Left hindlimb (tissue), 1 donor: ENCODE measurements at regions not wholly inside any gene's neighbourhood (a gene's known extent, or its start where the extent isn't known, plus 50 kb on each side); places are given as distances from the start of the nearest gene placed in this dataset.
"Not testable (repeated sequence)": the region's sequence is repeated elsewhere in the genome, so short reads cannot be mapped to it uniquely, and the experiment has no call there.

Experiments
- DNase-seq: peaks from one replicate; pipeline ENCODE4 v3.0.0-alpha.2; 2018

DNA sequence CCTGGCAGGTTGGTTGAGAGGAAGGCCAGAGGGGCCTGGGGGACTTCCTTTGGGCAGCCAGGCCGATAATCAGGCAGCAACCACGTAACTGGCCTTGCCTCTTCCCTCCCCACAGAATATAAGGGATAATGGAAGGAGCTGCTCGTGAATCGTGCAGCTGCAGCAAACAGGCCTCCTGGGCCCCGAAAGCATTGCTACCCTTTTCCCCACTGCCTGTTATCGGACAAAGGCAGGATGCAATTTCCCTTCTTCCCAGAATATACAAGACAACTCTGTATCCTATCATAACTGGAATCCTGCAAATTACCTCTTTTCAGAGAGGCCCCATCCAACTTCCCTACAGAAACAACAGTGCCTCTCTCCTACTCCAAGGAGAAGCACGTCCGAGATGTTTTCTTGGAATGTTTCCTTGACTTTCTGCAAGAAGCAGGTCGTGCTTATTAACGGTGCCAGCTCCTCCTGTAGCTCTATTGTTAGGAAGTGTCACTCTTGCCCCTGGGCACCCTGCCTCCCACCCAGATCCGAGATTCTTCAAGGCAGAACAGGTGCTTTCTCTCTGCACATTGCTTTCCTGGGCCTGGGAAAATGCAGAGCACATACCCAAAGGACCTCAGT is 106.0 kb upstream of the TIAM1 start:
- DNase-seq = peak; percentile 46

- no peak for DNase-seq
Observed at GRCh38 chr21:31448496-31448895, 104.4 kb upstream of the TIAM1 start.

DNA sequence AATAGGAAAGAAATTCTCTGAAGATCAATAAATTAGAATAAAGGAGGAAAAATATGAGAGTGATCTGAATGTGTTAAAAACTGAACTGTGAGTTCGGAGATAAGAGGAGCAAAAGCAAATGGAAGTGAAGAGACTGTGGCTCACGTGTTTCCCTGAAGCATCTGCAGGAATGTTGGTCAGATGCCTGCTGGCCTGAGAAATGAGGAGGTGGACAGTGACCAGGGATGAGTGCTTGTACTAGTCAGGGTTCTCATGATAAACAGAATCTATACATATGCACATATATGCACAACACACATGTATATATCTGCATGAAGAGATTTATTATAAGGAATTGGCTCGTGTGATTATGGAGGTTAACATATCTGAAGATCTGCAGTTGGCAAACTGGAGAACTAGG is 103.4 kb upstream of the TIAM1 start:
- DNase-seq = peak; percentile 54

DNA sequence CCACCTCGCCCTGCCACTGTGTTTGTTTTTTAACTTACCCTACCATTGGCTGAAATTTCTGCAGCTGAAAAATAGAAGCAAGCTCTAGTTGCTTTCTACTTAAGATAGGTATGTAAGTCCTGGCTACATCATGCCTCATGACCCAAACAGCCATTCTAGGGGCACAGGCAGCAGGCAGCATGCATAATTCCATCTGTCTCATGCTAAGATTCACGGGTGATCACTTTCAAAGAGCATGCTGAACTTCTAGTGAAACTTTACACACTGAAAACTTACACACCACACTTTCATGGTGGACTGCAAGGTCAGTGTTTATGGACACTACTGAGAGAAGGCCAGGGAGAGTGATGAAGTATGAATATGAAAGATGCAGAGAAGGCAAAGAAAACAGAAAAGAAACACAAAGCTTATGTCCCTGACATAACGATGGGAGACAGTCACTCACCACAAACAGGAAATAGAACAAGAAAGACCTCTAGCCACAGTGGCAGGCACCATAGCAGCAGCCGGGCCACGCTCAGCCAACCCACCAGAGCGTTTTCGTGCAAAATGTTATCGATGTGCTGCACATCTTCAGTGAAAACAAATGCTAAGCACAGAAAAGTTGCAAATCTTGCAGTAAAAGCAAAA is 102.3 kb upstream of the TIAM1 start:
- no peak for DNase-seq

DNA sequence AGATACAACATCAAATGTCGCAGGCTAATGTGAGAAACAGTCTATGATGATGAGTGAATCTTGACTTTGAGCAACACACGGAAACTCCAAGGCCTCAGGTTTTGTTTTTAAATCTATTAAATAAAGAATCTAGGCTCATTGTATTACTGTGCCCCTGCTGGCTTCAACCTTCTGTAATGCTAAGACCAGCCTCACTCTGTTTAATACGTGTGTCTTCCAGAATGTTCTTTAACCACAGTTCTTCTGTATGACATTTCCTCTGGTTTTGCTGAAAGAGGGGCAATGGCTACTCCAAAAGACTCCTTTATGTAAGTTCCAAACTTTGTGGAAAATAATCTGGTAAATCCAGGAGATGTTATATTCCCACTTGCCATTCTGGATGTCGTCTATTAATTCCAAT is 101.1 kb upstream of the TIAM1 start:
- DNase-seq = no peak

DNA sequence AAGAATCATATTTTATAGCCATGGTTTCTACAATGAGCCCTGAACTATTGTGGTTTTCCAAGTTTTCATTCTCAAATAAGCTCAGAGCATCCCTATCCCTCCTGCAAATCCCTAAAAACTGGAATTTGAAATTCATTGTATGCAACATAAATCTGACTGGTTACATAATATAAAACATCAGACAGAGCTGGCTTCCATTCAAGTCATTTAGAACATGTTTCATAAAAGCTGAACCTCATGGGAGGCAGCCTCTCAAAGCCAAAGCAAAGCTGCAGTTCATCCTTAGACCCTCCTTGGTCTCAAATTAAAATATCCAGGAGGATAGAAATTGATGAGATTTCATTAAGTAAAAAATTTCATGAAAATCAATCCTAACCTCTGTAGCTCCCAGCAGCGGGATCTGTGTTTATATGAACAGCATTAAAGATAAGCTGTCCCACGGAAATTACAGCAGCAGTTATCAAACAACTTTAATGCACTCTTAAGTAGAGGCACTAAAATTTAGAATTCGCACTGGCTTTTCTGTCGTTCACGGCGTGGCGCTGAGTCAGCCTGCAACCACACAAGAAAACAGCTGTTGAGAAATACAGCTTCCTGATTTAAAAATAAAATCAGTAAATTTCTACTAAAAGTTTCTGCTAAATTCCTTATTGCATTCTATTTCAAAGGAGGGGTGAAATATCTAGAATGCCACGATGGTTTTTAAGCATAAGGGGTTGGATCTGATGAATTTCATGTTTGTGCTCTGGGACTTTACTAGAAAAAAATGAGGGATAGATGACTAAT is 99.9 kb upstream of the TIAM1 start:
- no peak for DNase-seq

GRCh38 chr21:31442339-31442738 is 98.3 kb upstream of the TIAM1 start:
- no peak for DNase-seq

- peak; percentile 55 for DNase-seq
Observed at GRCh38 chr21:31429506-31429905, 85.4 kb upstream of the TIAM1 start.

GRCh38 chr21:31426235-31426797 is 82.3 kb upstream of the TIAM1 start:
- DNase-seq = no peak

- DNase-seq = no peak
Observed at GRCh38 chr21:31425138-31425537, 81.1 kb upstream of the TIAM1 start.

DNA sequence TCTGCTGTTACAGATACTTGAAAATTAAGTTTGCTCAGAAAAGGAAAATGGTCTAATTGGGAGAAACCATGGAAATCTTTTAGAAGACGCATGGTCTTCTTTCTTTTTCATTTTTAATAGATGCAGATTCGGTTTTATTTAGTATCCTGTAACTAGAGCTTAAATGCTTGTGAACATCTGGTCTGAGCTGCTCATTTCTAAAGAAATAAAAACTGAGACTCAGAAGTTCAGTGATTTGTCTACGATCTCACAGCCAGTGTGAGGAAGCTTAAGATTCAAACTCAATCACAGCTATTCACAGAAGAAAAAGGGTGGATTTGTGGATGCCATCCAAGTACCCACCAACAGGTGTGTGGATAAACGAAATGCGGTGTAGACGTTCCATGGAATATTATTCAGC is 80.0 kb upstream of the TIAM1 start:
- DNase-seq = no peak

DNA sequence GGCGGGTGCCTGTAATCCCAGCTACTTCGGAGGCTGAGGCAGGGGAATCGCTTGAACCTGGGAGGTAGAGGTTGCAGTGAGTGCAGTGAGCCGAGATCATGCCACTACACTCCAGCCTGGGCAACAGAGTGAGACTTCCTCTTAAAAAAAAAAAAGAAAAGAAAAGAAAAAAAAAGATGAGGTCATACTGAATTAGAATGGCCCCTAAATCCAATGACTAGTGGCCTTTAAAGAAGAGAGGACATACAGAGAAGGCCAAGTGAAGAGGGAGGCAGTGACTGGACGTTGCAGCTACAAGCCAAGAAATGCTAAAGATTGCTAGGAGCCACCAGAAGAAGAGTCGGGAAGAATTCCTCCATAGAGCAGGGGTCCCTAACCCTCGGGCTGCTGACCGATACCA is 76.9 kb upstream of the TIAM1 start:
- DNase-seq = no peak

GRCh38 chr21:31420354-31420753 is 76.3 kb upstream of the TIAM1 start:
- no peak for DNase-seq

DNA sequence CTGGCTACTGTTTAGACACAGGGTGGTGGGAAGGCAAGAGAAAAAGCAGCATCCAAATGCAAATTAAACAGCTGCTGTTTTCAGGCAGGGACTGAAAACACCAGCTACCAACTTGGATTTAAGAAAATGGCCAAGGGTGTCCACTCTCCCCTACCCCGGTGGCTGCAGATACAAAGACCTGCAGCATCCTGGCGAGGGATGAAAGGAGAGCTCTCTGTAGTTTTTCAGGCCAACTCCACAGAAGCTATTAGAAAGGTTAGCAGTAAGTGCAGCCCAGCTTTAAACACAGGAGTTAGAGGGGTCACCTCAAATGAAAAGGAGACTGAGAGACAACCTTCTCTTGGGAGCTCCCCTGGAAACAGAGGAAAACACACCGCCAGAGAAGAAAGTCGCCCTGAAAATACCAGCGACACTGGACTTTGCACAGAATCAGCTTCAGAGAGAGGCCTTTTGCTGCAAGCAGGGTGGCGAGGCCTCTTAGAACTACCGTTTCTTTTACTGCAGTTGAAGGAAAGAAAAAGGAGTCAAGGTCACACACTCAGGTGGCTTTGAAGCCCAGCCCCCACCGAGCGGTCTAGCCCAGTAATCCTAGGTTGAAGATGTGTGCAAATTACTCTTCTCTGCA is 74.4 kb upstream of the TIAM1 start:
- no peak for DNase-seq

GRCh38 chr21:31417214-31417613 is 73.2 kb upstream of the TIAM1 start:
- not testable (repeated sequence) for DNase-seq

DNA sequence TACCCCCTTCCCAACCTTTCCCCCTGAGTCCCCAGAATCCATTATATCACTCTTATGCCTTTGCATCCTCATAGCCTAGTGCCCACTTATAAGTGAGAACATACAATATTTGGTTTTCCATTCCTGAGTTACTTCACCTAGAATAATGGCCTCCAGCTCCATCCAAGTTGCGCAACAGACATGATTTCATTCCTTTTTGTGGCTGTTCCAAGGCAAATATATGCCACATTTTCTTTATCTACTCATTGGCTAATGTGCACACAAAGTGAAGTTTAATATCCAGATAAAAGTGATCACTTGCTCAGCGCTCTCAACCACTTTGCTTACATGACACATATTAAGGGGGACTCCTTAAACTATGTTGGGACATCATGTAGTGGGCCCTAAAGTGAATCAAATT is 72.4 kb upstream of the TIAM1 start:
- no peak for DNase-seq

DNA sequence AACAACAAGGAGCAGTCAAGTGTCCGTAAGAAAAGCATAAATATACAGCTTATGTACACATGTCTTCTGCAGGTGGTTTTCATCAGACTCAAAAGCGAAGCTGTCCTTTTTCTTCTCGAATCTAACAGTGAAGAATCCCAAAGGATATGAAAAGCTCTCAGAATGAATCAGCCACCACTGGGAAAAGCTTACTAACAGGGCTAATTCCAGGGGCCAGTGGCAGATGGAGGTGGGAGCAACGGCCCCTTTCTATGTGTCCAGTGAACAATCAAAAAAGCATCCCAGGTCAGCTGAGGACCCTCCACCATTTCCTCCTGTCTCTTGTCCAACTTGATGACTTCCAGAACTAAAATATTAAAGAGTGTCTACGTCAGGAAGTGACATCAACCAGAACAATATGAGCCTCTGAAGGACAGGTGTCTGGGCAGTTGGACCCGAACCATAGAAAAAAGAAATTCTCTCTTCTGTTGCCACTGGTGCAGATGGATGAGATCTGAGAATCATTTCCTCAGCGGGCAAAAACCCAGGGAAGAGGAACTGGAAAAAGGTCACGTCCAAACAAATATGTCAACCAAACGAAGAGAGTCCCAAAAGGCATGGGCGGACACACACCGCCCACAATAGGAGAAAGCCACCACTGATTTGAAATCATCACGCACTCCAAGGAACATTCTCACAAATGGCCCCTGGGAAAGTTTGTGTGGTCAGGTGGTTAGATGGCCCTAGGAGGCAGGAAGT is 70.4 kb upstream of the TIAM1 start:
- DNase-seq = no peak

- DNase-seq = no peak
Observed at GRCh38 chr21:31413698-31414097, 69.6 kb upstream of the TIAM1 start.

DNA sequence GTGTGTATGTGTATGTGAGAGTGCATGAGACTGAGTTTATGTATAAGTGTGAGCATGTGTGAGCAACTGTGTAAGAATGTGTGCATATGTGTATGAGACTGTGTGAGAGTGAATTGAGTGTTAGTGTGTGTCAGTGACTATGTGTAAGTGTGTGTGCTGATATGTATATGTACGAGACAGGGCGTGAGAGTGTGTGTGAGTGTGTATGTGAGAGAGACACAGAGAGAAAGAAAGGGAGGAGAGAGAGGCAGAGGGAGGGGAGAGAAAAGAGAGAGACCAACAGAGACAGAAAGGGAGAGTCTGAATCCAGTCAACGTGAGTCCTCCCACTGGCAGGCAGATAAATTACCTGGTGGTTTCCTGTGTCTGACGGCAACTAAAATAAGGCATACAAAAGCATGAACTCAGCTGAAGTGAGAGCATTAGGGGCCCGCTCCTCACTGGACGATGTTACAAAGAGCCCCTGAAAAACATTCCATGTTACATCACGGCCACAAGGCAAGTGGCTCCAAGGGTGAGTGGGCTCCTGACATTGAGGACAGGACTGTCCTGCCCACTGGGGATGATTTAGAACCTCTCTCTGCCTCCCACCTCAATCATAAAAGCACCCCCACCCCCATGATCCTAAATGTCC is 66.6 kb upstream of the TIAM1 start:
- no peak for DNase-seq

DNA sequence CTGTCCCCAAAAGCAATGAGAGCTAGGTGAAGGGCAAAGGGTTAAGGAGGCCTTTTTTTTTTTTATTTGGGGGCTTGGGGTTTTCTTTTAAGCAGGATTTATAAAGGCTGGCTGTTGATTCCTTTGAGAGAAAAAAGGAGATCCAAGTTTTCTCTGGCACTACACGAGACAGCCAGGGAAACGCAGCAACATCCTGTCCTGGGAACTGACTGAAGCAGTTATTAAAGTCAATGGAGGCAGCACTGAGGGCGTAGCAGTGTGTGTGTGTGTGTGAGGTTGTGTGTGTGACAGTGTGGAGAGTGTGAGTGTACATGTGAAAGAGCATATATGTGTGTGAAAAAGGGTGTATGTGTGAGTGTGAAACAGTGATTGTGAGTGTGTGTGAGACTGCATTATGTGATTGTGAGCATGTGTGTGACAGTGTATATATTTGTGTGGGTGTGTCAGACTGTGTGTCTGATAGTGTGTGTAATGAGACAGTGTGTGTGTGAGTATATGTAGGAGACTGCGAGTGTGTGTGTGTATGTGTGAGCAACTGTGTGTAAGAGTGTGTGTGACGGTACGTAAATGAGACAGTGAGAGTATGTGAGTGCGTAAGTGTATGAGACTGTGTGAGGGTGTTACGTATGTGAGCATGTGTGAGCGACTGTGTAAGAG is 65.9 kb upstream of the TIAM1 start:
- DNase-seq = peak; percentile 58

DNA sequence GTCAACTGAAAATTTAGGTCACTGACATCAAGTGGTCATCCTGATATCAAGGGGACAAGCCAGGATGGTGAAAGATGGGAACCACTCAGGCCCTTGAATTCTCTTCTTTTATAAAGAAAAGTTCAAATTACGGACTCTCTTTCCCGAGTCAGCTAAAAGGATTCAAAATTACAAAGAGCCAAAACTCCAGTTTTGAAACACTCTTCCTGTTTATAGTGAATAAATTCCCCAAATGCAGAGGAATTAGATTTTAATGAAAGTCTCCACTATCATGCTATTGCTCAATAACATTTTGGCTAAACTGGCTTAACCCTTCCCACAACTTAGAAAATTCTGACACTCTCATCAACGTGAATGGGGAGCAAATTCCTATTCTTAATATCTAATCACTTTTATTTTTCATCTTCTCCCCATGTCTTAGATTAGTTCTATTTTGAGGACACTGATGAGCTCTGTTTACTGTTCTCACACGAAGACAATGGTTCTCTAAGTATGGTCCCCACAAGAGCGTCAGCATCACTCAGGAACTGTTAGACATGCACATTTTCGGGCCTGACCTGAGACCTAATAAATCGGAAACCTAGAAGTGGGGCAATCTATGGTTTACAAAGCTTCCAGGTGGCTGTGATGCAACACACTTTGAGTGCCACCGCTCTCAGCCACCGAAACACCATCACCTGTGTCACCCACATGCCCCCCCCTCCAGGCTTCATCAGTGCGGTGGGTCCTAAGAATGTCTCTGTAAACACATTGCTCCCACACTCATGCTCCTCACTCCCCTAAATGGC is 64.4 kb upstream of the TIAM1 start:
- no peak for DNase-seq
